ENCODE measurements at regions not wholly inside any gene's neighbourhood (a gene's known extent, or its start where the extent isn't known, plus 50 kb on each side); places are given as distances from the start of the nearest gene placed in this dataset.

DNA sequence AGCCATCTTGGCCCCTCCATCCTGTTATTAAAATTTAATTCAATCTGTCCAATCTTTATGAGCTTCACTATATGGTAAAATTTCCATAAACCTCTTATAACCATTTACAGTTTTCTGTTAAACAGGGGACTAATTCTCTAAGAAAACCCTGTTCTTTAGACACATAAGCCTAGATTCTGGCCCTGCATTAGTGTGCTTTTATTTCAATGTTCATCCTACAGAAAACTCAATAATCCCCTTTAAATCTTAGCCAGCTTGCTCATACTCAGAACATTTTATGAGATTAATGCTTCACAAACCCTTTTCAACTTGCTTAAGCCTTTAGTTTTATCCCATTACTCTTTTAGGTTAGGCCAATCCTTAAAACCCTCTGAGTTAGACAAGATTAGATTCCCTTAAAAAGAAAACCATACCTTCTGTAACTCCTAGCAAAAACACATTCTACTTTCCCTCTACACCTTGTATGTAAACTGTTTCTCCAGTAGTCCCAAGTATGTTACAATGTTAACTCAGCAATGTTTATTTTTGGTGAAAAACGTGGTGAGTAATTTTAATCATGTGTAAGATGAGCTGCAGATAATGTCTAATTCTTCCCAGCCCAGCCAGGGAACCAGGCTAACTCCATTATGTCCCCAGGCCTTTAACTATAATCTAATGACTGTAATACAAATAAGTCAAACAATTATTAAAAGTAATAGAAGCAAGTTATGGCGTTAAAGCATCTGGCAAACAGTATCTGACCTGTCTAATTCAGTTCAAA is 1953.4 kb upstream of the LRRTM1 start:
- DNase-seq (ENCODE audit: extremely low read depth, low read depth), result no peak
- no peak overlapping the region for H3K4me3 ChIP-seq (replicated peaks; ENCODE audit: low read depth, low read length)
- TF ChIP-seq, protein P1, sequence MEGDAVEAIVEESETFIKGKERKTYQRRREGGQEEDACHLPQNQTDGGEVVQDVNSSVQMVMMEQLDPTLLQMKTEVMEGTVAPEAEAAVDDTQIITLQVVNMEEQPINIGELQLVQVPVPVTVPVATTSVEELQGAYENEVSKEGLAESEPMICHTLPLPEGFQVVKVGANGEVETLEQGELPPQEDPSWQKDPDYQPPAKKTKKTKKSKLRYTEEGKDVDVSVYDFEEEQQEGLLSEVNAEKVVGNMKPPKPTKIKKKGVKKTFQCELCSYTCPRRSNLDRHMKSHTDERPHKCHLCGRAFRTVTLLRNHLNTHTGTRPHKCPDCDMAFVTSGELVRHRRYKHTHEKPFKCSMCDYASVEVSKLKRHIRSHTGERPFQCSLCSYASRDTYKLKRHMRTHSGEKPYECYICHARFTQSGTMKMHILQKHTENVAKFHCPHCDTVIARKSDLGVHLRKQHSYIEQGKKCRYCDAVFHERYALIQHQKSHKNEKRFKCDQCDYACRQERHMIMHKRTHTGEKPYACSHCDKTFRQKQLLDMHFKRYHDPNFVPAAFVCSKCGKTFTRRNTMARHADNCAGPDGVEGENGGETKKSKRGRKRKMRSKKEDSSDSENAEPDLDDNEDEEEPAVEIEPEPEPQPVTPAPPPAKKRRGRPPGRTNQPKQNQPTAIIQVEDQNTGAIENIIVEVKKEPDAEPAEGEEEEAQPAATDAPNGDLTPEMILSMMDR (IDR thresholded peaks at IDR 0.05; ENCODE audit: low read depth, low read length, missing control alignments), result no peak

DNA sequence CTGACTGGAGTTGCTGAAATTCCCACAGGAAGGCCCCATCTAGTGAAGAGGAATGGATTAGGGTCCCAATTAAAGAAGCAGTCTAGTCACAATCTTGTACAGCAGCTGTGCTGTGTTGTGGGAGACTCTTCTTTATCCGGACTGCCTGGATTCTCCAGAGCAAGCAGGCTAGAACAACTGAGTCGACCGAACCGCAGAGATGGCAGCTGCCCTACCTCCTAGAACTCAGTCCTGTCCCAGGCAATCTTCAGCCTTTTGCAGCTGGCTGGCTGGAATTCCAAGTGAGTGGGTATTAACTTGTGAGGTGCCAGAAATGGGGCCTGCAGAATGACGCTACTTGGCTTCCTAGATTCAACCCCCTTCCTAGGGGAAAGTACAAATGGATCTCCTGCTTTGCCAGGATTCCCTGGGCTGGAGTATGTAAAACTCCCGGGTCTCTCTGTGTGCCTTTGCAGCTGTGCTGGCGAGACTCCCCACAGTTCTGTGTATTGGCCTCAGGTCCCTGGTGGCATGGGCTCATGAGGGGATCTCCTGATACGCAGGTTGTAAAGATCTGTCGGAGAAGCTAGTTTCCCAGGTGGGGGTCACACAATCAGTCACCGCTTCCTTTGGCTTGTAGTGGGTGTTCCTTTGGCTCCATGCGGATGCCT is 1952.6 kb upstream of the LRRTM1 start:
- no peak overlapping the region for H3K4me3 ChIP-seq (replicated peaks; ENCODE audit: low read depth, low read length)
- no peak for DNase-seq (ENCODE audit: extremely low read depth, low read depth)
- TF ChIP-seq, protein P1 (IDR thresholded peaks at IDR 0.05; ENCODE audit: low read depth, low read length, missing control alignments), result no peak

DNA sequence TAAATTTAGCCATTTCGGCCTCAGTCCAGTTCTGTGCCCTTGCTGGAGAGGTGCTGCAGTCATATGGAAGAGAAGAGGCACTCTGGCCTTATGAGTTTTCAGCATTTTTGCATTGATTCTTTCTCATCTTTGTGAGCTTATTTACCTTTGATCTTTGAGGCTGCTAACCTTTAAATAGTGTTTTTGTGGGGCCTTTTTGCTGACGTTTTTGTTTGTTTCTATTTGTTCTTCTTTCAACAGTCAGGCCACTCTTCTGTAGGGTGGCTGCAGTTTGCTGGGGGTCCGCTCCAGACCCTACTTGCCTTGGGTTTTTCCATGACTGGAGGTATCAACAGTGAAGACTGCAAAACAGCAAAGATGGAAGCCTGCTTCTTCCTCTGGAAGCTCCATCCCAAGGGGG is 1951.7 kb upstream of the LRRTM1 start:
- H3K4me3 ChIP-seq (replicated peaks; ENCODE audit: low read depth, low read length), result no peak overlapping the region
- TF ChIP-seq, protein P1 (IDR thresholded peaks at IDR 0.05; ENCODE audit: low read depth, low read length, missing control alignments), result no peak
- DNase-seq (ENCODE audit: extremely low read depth, low read depth), result no peak

DNA sequence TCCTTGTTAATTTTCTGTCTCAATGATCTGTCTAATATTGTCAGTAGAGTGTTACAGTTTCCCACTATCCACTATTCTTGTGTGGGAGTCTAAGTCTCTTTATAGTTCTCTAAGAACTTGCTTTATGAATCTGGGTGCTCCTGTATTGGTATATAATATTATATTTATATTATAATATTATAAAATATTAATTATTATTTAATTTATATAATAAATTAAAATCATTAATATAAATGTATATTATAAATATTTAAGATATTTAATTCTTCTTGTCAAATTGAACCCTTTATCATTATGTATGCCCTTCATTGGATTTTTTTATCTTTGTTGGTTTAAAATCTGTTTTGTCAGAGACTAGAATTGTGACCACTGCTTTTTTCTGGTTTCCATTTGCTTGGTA is 1950.2 kb upstream of the LRRTM1 start:
- no peak for DNase-seq (ENCODE audit: extremely low read depth, low read depth)
- H3K4me3 ChIP-seq (replicated peaks; ENCODE audit: low read depth, low read length), result no peak overlapping the region
- TF ChIP-seq, protein P1 (IDR thresholded peaks at IDR 0.05; ENCODE audit: low read depth, low read length, missing control alignments), result no peak

DNA sequence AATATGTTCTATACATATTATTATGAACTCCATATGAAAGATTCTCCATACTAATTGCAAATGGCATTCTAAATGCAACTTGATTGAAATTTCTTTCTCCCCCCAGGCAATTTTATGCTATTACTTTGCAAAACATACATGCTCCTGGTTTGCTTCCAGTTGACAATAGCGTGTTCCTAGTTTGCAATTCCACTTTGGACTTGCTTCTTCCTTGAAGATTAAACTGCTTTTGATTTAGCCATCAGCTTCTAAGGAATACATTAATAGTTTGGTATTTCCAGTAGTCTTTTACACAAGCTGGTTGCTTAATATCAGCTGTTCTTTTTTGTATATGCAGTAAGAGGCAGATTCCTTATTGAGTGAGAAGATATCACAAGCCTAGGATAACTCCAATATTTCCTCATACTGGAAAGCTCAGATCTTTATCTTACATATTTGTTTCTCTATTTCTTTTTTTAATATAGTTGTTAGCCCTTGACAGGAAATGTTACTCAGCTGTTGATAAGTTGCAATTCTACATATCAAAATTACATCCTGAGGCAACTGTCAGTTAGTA is 1941.7 kb upstream of the LRRTM1 start:
- no peak for DNase-seq (ENCODE audit: extremely low read depth, low read depth)
- H3K4me3 ChIP-seq (replicated peaks; ENCODE audit: low read depth, low read length), result no peak overlapping the region
- TF ChIP-seq, protein P1 (IDR thresholded peaks at IDR 0.05; ENCODE audit: low read depth, low read length, missing control alignments), result no peak

DNA sequence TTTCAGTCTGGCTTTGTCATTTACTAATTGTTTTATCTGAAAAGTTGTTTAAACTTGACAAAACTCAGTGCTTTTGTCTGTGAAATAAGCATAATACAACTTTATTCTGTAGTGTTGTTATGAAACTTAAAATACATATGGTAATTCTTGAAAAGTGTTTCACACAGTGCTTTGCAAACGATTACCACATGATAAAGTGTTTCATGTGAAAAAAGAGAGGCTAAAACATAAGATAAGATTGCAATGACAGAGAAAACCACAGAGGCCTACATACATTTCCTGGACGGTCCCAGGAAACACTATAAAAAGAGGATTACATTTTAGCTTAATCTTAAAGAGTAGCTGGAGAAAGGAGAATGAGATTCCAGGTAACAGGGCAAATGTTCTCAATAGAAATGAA is 1934.6 kb upstream of the LRRTM1 start:
- DNase-seq (ENCODE audit: extremely low read depth, low read depth), result no peak
- TF ChIP-seq, protein P1 (IDR thresholded peaks at IDR 0.05; ENCODE audit: low read depth, low read length, missing control alignments), result no peak
- no peak overlapping the region for H3K4me3 ChIP-seq (replicated peaks; ENCODE audit: low read depth, low read length)
